Vagina (tissue), 2 donors: ENCODE measurements at regions not wholly inside any gene's neighbourhood (a gene's known extent, or its start where the extent isn't known, plus 50 kb on each side); places are given as distances from the start of the nearest gene placed in this dataset.

Source experiments
- CTCF ChIP-seq, 3 experiments: fragments of 450-650 bp in 2 of 3; fragments of 200-600 bp in 1 of 3; sonication (generic) in 1 of 3; IDR thresholded peaks; one replicate each; pipeline ENCODE4 v1.5.1; 2017 to 2019; ENCODE audit warnings: antibody characterized with exemption in 3 of 3, mild to moderate bottlenecking in 2 of 3, moderate library complexity in 2 of 3
- POLR2A ChIP-seq, 2 donors: fragments of 450-650 bp; IDR thresholded peaks; one replicate each; pipeline ENCODE4 v1.6.1; 2017; ENCODE audit warnings: antibody characterized with exemption in 2 of 2, mild to moderate bottlenecking in 2 of 2, moderate library complexity in 2 of 2
- POLR2AphosphoS5 ChIP-seq, 2 donors: sonication (generic); formaldehyde crosslinking; IDR thresholded peaks; one replicate each; pipeline ENCODE4 v1.9.0; 2017; ENCODE audit warnings: antibody characterized with exemption in 2 of 2, mild to moderate bottlenecking in 2 of 2, low read depth in 1 of 2; ENCODE audit not compliant: insufficient read depth in 1 of 2

- TF ChIP-seq CTCF (IDR thresholded peaks at IDR 0.05) (no peak), POLR2A (IDR thresholded peaks at IDR 0.05) (no peak), POLR2AphosphoS5 (IDR thresholded peaks at IDR 0.05; ENCODE audit: insufficient read depth in 1 of 2, low read depth in 1 of 2) (no peak)
These were observed 289.7 kb downstream of the AJAP1 start for GRCh38 chr1:4944072-4944471.
